OCI-LY1 (cell line): ENCODE measurements at regions not wholly inside any gene's neighbourhood (a gene's known extent, or its start where the extent isn't known, plus 50 kb on each side); places are given as distances from the start of the nearest gene placed in this dataset.

Experiments used
- H2AFZ ChIP-seq: fragments of 200-600 bp; sonication (generic), shearing (Covaris generic); 2 replicates; pipeline ENCODE4 v1.6.0; 2014; ENCODE audit warnings: antibody characterized with exemption, mild to moderate bottlenecking, low read length
- H3F3A ChIP-seq: fragments of 200-600 bp; sonication (generic), shearing (Covaris generic); 2 replicates; pipeline ENCODE4 v1.6.0; 2014; ENCODE audit warnings: mild to moderate bottlenecking, antibody characterized with exemption, low read length, moderate library complexity; ENCODE audit not compliant: insufficient read depth
- H3K27ac ChIP-seq: fragments of 200-600 bp; sonication (generic); 2 replicates; pipeline ENCODE4 v1.5.1; 2014; ENCODE audit warnings: low read length, mixed run types, mild to moderate bottlenecking, low read depth; ENCODE audit not compliant: poor library complexity, severe bottlenecking
- H3K27me3 ChIP-seq: fragments of 200-600 bp; sonication (generic); 2 replicates; pipeline ENCODE4 v1.6.0; 2014; ENCODE audit warnings: antibody characterized with exemption, mild to moderate bottlenecking, low read length, moderate library complexity; ENCODE audit not compliant: insufficient read depth
- H3K36me3 ChIP-seq: fragments of 200-600 bp; sonication (generic); 2 replicates; pipeline ENCODE4 v1.6.1; 2014; ENCODE audit warnings: mild to moderate bottlenecking, antibody characterized with exemption, low read length, moderate library complexity, mixed read lengths; ENCODE audit not compliant: insufficient read depth
- H3K4me1 ChIP-seq: fragments of 200-600 bp; sonication (generic); 2 replicates; pipeline ENCODE4 v1.5.1; 2014; ENCODE audit warnings: mild to moderate bottlenecking, low read length, moderate library complexity; ENCODE audit not compliant: insufficient read depth, severe bottlenecking
- H3K4me2 ChIP-seq: fragments of 200-600 bp; sonication (generic), shearing (Covaris generic); 2 replicates; pipeline ENCODE4 v1.6.1; 2014; ENCODE audit warnings: low read length
- H3K4me3 ChIP-seq: fragments of 200-600 bp; sonication (generic); 2 replicates; pipeline ENCODE4 v1.5.1; 2014; ENCODE audit warnings: low read length, low read depth, mild to moderate bottlenecking, mixed read lengths; ENCODE audit not compliant: poor library complexity, severe bottlenecking
- H3K79me2 ChIP-seq: fragments of 200-600 bp; shearing (Covaris generic); 2 replicates; pipeline ENCODE4 v1.6.1; 2016; ENCODE audit warnings: mixed run types, low read length, mixed read lengths; ENCODE audit not compliant: insufficient read depth
- H3K9ac ChIP-seq: fragments of 200-600 bp; sonication (generic), shearing (Covaris generic); 2 replicates; pipeline ENCODE4 v1.6.1; 2014; ENCODE audit warnings: mild to moderate bottlenecking, low read length, mixed read lengths
- H3K9me2 ChIP-seq: fragments of 200-600 bp; sonication (generic), shearing (Covaris generic); 2 replicates; pipeline ENCODE4 v1.6.1; 2014; ENCODE audit warnings: low read depth, mild to moderate bottlenecking, low read length, mixed read lengths
- H3K9me3 ChIP-seq: fragments of 200-600 bp; shearing (Covaris generic); 2 replicates; pipeline ENCODE4 v1.6.1; 2014; ENCODE audit warnings: low read length, mixed read lengths
- H4K20me1 ChIP-seq: fragments of 200-600 bp; sonication (generic), shearing (Covaris generic); 2 replicates; pipeline ENCODE4 v1.6.0; 2016; ENCODE audit warnings: mild to moderate bottlenecking, low read length; ENCODE audit not compliant: insufficient read depth
- CTCF ChIP-seq: fragments of 200-600 bp; sonication (generic), shearing (Covaris generic); IDR thresholded peaks from 2 replicates; pipeline ENCODE4 v1.5.1; 2017; ENCODE audit warnings: mild to moderate bottlenecking, antibody characterized with exemption, low read length, moderate library complexity, mixed read lengths
- EZH2 ChIP-seq: fragments of 200-600 bp; sonication (generic), shearing (Covaris generic); IDR thresholded peaks from 2 replicates; pipeline ENCODE4 v1.8.0; 2017; ENCODE audit warnings: borderline replicate concordance, mixed run types, mild to moderate bottlenecking, antibody characterized with exemption, low read length, moderate library complexity, mixed read lengths

GRCh38 chr2:75799859-75800258 lies 89.1 kb upstream of the GCFC2 start:
- Histone ChIP-seq H2AFZ (no peak overlapping the region), H3K27me3 (no peaks in the 10 kb centered on the region), H3K36me3 (no peaks in the 10 kb centered on the region), H4K20me1 (no peaks in the 10 kb centered on the region), H3K9me2 (no peaks in the 10 kb centered on the region), H3K9me3 (no peaks in the 10 kb centered on the region), H3F3A (no peaks in the 10 kb centered on the region), H3K4me1 (no peaks in the 10 kb centered on the region), H3K9ac (no peak overlapping the region), H3K4me3 (no peak overlapping the region), H3K79me2 (no peaks in the 10 kb centered on the region), H3K27ac (no peak overlapping the region), H3K4me2 (no peak overlapping the region)
- TF ChIP-seq EZH2, result no peak

- no peaks in the 10 kb centered on the region for H4K20me1 ChIP-seq
- H2AFZ ChIP-seq, result no peak overlapping the region
- H3K27ac ChIP-seq, result no peak overlapping the region
- no peaks in the 10 kb centered on the region for H3K4me1 ChIP-seq
- no peaks in the 10 kb centered on the region for H3K36me3 ChIP-seq
- no peak overlapping the region for H3K9ac ChIP-seq
- no peaks in the 10 kb centered on the region for H3K27me3 ChIP-seq
- no peaks in the 10 kb centered on the region for H3K9me2 ChIP-seq
- no peaks in the 10 kb centered on the region for H3F3A ChIP-seq
- no peak overlapping the region for H3K4me3 ChIP-seq
- no peaks in the 10 kb centered on the region for H3K79me2 ChIP-seq
- TF ChIP-seq CTCF (no peak), EZH2 (no peak)
- H3K4me2 ChIP-seq, result no peak overlapping the region
- H3K9me3 ChIP-seq, result no peaks in the 10 kb centered on the region
Measured at GRCh38 chr2:75798569-75798968, 87.9 kb upstream of the GCFC2 start.

- H3K9ac ChIP-seq, result no peak overlapping the region
Measured at GRCh38 chr2:75792996-75793395, 82.3 kb upstream of the GCFC2 start.

More at GRCh38 chr2:75792996-75793395, 82.3 kb upstream of the GCFC2 start:
- Histone ChIP-seq H3F3A (no peaks in the 10 kb centered on the region), H3K4me3 (no peak overlapping the region), H3K4me2 (no peak overlapping the region), H4K20me1 (no peaks in the 10 kb centered on the region), H3K36me3 (no peaks in the 10 kb centered on the region), H3K9me3 (no peaks in the 10 kb centered on the region), H3K27me3 (no peaks in the 10 kb centered on the region), H3K9me2 (no peaks in the 10 kb centered on the region), H3K4me1 (no peaks in the 10 kb centered on the region), H3K79me2 (no peaks in the 10 kb centered on the region), H2AFZ (no peak overlapping the region), H3K27ac (no peak overlapping the region)
- TF ChIP-seq CTCF (no peak), EZH2 (no peak)
